HG02642 (cell line): ENCODE measurements at regions not wholly inside any gene's neighbourhood (a gene's known extent, or its start where the extent isn't known, plus 50 kb on each side); places are given as distances from the start of the nearest gene placed in this dataset.

Experiments used
- ATAC-seq: cut with Tn5 transposase; IDR thresholded peaks from one replicate; pipeline ENCODE4 v1.9.1; 2021; ENCODE audit warnings: mild to moderate bottlenecking; ENCODE audit not compliant: unreplicated experiment, poor library complexity

- ATAC-seq = no peak
Measured at GRCh38 chr4:33054161-33054560, 2334.0 kb downstream of the PCDH7 start.

GRCh38 chr4:33054656-33055196 is 2334.6 kb downstream of the PCDH7 start:
- no peak for ATAC-seq

GRCh38 chr4:33057736-33058135 is 2337.6 kb downstream of the PCDH7 start:
- ATAC-seq = no peak

- ATAC-seq = no peak
Measured at GRCh38 chr4:33058998-33059397, 2338.8 kb downstream of the PCDH7 start.

GRCh38 chr4:33060674-33061542 is 2340.7 kb downstream of the PCDH7 start:
- ATAC-seq = peak; percentile 82

GRCh38 chr4:33061727-33062126 is 2341.6 kb downstream of the PCDH7 start:
- ATAC-seq = no peak

- ATAC-seq = no peak
Measured at GRCh38 chr4:33062155-33062806, 2342.1 kb downstream of the PCDH7 start.

GRCh38 chr4:33063241-33063640 is 2343.1 kb downstream of the PCDH7 start:
- no peak for ATAC-seq

- no peak for ATAC-seq
Measured at GRCh38 chr4:33064238-33064637, 2344.1 kb downstream of the PCDH7 start.

- no peak for ATAC-seq
Measured at GRCh38 chr4:33065749-33066148, 2345.6 kb downstream of the PCDH7 start.

- no peak for ATAC-seq
Measured at GRCh38 chr4:33067221-33067620, 2347.1 kb downstream of the PCDH7 start.

- no peak for ATAC-seq
Measured at GRCh38 chr4:33068539-33068938, 2348.4 kb downstream of the PCDH7 start.

GRCh38 chr4:33071535-33071934 is 2351.4 kb downstream of the PCDH7 start:
- no peak for ATAC-seq

GRCh38 chr4:33072298-33073089 is 2352.3 kb downstream of the PCDH7 start:
- no peak for ATAC-seq

- ATAC-seq = no peak
Measured at GRCh38 chr4:33073811-33074210, 2353.6 kb downstream of the PCDH7 start.

- ATAC-seq = no peak
Measured at GRCh38 chr4:33078145-33078544, 2358.0 kb downstream of the PCDH7 start.

- no peak for ATAC-seq
Measured at GRCh38 chr4:33080275-33080674, 2360.1 kb downstream of the PCDH7 start.

- no peak for ATAC-seq
Measured at GRCh38 chr4:33085709-33086108, 2365.5 kb downstream of the PCDH7 start.

GRCh38 chr4:33086331-33086925 is 2366.3 kb downstream of the PCDH7 start:
- no peak for ATAC-seq

GRCh38 chr4:33088713-33089112 is 2368.5 kb downstream of the PCDH7 start:
- ATAC-seq = no peak
